Right atrium auricular region (tissue), 2 donors: ENCODE measurements at regions not wholly inside any gene's neighbourhood (a gene's known extent, or its start where the extent isn't known, plus 50 kb on each side); places are given as distances from the start of the nearest gene placed in this dataset.

ENCODE experiments used
- DNase-seq: peaks from one replicate; pipeline ENCODE4 v3.0.0-alpha.2; 2019; ENCODE audit warnings: low spot score
- H3K27ac ChIP-seq, 2 donors: fragments of 200-600 bp; sonication (generic); 1 replicate in 1 of 2; 2 replicates in 1 of 2; pipeline ENCODE4 v1.5.1; 2016 to 2019
- H3K27me3 ChIP-seq, 2 donors: fragments of 200-600 bp; sonication (generic); one replicate each; pipeline versions ENCODE4 v1.5.1 to v1.6.0; 2017 to 2019
- H3K36me3 ChIP-seq: fragments of 200-600 bp; sonication (generic); one replicate; pipeline ENCODE4 v1.5.1; 2016
- H3K4me1 ChIP-seq, 2 donors: fragments of 200-600 bp; sonication (generic); one replicate each; pipeline versions ENCODE4 v1.5.1 to v1.6.0; 2017 to 2019
- H3K4me3 ChIP-seq, 2 donors: fragments of 200-600 bp; sonication (generic); 1 replicate in 1 of 2; 2 replicates in 1 of 2; pipeline ENCODE4 v1.5.1; 2017 to 2019; ENCODE audit warnings: mild to moderate bottlenecking in 1 of 2, moderate library complexity in 1 of 2
- H3K9me3 ChIP-seq, 2 donors: fragments of 200-600 bp; sonication (generic); one replicate each; pipeline ENCODE4 v1.5.1; 2019
- TF ChIP-seq, protein P1 (sequence below), 2 donors: fragments of 200-600 bp; sonication (generic); IDR thresholded peaks; one replicate each; pipeline ENCODE4 v1.5.1; 2019; ENCODE audit warnings: antibody characterized with exemption in 2 of 2

DNA sequence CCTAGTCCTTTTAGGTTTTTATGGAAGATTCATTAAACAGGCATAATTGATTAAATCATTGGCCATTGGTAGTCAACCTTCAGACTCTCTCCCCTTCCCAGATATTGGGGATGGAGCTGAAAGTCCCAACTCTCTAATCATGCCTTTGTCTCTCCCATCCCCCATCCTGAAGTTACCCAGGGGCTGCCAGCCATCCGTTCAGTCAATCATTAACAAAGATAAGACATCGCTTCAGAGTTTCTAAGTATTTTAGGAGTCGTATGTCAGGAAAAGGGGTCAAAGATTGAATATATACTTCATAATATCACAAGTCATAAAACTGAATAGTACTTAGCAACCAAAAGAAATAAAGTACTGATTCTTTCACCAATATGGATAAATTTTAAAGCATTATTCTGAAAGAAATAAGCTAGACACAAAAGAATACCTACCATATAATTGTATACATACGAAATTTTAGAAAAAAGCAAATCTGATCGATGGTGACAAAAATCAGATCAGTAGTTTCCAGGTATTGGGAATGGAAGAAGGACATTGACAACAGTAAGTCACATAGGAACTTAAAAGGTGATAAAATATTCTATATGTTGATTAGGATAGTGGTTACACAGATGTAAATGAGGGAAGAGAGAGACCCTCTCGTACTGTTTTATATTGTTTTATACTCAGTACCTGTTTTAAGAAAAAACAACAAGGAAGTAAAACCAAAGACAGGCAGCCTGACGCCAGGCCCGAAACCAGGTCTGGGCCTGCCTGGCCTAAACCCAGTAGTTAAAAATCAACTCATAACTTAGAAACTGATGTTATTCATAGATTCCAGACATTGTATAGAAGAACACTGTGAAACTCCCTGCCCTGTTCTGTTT, 414.4 kb downstream of the DAD1 start:
- Histone ChIP-seq H3K4me3 (no peak overlapping the region), H3K36me3 (no peaks in the 10 kb centered on the region), H3K27me3 (no peaks in the 10 kb centered on the region), H3K27ac (no peak overlapping the region), H3K4me1 (peaks cover 0 to 6% of the 10 kb centered on the region in 2 donors), H3K9me3 (no peaks in the 10 kb centered on the region)
- TF ChIP-seq, protein P1, sequence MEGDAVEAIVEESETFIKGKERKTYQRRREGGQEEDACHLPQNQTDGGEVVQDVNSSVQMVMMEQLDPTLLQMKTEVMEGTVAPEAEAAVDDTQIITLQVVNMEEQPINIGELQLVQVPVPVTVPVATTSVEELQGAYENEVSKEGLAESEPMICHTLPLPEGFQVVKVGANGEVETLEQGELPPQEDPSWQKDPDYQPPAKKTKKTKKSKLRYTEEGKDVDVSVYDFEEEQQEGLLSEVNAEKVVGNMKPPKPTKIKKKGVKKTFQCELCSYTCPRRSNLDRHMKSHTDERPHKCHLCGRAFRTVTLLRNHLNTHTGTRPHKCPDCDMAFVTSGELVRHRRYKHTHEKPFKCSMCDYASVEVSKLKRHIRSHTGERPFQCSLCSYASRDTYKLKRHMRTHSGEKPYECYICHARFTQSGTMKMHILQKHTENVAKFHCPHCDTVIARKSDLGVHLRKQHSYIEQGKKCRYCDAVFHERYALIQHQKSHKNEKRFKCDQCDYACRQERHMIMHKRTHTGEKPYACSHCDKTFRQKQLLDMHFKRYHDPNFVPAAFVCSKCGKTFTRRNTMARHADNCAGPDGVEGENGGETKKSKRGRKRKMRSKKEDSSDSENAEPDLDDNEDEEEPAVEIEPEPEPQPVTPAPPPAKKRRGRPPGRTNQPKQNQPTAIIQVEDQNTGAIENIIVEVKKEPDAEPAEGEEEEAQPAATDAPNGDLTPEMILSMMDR (IDR thresholded peaks at IDR 0.05), result no peak
- no peak for DNase-seq

DNA sequence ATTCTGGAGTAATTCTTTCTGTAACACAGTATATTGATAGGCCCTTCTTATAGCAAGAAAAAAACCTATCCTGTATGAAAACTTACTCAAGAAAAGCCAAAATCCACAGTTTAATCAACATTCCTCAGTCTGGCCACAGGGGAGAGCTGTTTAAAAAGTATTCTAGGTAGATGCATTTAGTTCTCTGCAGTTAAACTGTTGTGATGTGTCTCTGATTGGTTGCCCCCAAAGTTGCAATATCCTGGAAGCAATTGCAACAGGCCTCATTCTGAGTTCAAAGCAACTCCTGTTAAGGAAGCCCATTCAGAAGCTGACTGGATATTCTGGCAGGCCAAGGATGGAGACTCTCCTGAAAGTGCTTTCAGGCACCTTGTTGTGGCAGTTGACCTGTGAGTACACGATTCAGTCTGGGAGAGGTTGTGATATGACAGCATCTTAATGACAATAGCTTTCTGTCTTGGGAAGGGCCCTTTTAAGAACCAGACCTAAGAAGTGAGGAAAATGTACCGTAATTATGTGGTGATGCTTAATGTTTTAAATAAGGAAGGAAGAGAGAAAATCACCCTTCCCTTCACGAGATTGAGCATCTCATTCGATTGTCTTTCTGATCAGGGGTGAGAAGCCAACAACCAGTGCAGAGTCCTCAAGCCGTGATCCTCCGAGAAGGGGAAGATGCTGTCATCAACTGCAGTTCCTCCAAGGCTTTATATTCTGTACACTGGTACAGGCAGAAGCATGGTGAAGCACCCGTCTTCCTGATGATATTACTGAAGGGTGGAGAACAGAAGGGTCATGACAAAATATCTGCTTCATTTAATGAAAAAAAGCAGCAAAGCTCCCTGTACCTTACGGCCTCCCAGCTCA, 420.7 kb downstream of the DAD1 start:
- TF ChIP-seq, protein P1 (IDR thresholded peaks at IDR 0.05), result no peak
- DNase-seq, result no peak
- no peaks in the 10 kb centered on the region for H3K4me1 ChIP-seq
- H3K36me3 ChIP-seq, result no peaks in the 10 kb centered on the region
- H3K4me3 ChIP-seq, result no peak overlapping the region
- H3K9me3 ChIP-seq, result no peaks in the 10 kb centered on the region
- H3K27ac ChIP-seq, result no peak overlapping the region
- H3K27me3 ChIP-seq, result no peaks in the 10 kb centered on the region

DNA sequence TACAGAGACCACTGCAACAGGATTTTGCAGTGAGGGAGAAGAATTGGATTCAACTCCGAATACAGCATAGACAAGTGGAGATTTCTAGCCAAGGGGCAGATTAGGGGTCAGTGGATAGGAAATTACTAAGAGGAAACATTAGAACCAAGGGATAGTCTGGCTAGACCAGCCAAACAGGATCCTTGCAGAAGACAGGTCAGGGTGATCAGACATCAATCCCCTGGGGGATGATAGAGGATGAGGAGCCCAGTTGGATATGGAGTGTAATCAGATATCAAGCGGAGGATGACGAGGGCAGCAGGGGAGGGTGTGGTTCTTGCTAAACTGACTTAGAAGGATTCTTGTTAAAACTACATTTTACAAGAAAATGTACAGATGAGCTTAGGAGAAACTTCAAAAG, 424.4 kb downstream of the DAD1 start:
- no peaks in the 10 kb centered on the region for H3K36me3 ChIP-seq
- TF ChIP-seq, protein P1 (IDR thresholded peaks at IDR 0.05), result no peak
- no peaks in the 10 kb centered on the region for H3K27me3 ChIP-seq
- no peaks in the 10 kb centered on the region for H3K4me1 ChIP-seq
- no peak for DNase-seq
- H3K27ac ChIP-seq, result no peak overlapping the region
- H3K4me3 ChIP-seq, result no peak overlapping the region
- no peaks in the 10 kb centered on the region for H3K9me3 ChIP-seq

DNA sequence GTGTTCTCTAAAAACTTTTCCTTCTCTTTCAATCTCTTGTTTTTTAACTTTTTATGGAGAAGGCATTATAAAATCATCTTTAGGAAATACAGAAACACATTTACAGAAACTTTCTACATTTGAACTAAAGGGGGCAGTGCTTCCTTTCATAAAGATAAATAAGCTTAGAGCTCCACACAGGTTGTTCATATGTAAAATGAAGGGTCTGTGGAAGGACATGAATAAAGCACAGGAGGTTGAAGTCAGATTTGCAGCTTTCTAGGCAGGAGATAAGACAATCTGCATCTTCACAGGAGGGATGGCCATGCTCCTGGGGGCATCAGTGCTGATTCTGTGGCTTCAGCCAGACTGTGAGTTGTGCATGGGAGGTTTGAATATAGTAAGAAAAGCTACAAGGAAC, 426.0 kb downstream of the DAD1 start:
- no peaks in the 10 kb centered on the region for H3K36me3 ChIP-seq
- H3K27me3 ChIP-seq, result no peaks in the 10 kb centered on the region
- H3K9me3 ChIP-seq, result no peaks in the 10 kb centered on the region
- no peaks in the 10 kb centered on the region for H3K4me1 ChIP-seq
- H3K27ac ChIP-seq, result no peak overlapping the region
- no peak overlapping the region for H3K4me3 ChIP-seq
- no peak for DNase-seq
- TF ChIP-seq, protein P1 (IDR thresholded peaks at IDR 0.05), result peak in 1 of 2 donors; percentile 27

DNA sequence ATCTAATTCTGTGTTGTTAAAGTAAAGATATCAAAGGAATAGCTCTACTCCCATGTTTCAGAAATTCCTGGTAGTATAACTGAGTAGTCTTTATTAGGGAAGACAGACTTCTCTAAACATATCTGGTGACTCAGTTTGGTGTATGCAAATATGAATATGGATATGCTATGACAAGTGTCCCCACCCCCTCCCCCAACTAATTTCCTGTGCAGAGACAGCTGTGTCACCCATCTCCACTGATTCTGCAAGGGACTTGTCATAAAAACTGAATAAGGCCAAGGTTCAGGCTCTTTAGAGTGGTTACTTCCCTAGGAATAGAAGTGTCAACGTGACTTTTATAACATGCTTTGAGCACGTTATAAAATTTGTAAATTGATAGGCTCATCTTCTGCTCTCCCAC, 429.1 kb downstream of the DAD1 start:
- no peaks in the 10 kb centered on the region for H3K4me1 ChIP-seq
- TF ChIP-seq, protein P1 (IDR thresholded peaks at IDR 0.05), result no peak
- no peak overlapping the region for H3K27ac ChIP-seq
- DNase-seq, result no peak
- no peaks in the 10 kb centered on the region for H3K27me3 ChIP-seq
- no peak overlapping the region for H3K4me3 ChIP-seq
- H3K36me3 ChIP-seq, result no peaks in the 10 kb centered on the region
- no peaks in the 10 kb centered on the region for H3K9me3 ChIP-seq
